Right atrium auricular region (tissue), 2 donors: ENCODE measurements at regions not wholly inside any gene's neighbourhood (a gene's known extent, or its start where the extent isn't known, plus 50 kb on each side); places are given as distances from the start of the nearest gene placed in this dataset.
"Not testable (repeated sequence)": the region's sequence is repeated elsewhere in the genome, so short reads cannot be mapped to it uniquely, and the experiment has no call there.

Experiments used
- DNase-seq: peaks from one replicate; pipeline ENCODE4 v3.0.0-alpha.2; 2019; ENCODE audit warnings: low spot score
- H3K27ac ChIP-seq, 2 donors: fragments of 200-600 bp; sonication (generic); 1 replicate in 1 of 2; 2 replicates in 1 of 2; pipeline ENCODE4 v1.5.1; 2016 to 2019
- H3K27me3 ChIP-seq, 2 donors: fragments of 200-600 bp; sonication (generic); one replicate each; pipeline versions ENCODE4 v1.5.1 to v1.6.0; 2017 to 2019
- H3K36me3 ChIP-seq: fragments of 200-600 bp; sonication (generic); one replicate; pipeline ENCODE4 v1.5.1; 2016
- H3K4me1 ChIP-seq, 2 donors: fragments of 200-600 bp; sonication (generic); one replicate each; pipeline versions ENCODE4 v1.5.1 to v1.6.0; 2017 to 2019
- H3K4me3 ChIP-seq, 2 donors: fragments of 200-600 bp; sonication (generic); 1 replicate in 1 of 2; 2 replicates in 1 of 2; pipeline ENCODE4 v1.5.1; 2017 to 2019; ENCODE audit warnings: mild to moderate bottlenecking in 1 of 2, moderate library complexity in 1 of 2
- H3K9me3 ChIP-seq, 2 donors: fragments of 200-600 bp; sonication (generic); one replicate each; pipeline ENCODE4 v1.5.1; 2019
- TF ChIP-seq, protein P1 (sequence below), 2 donors: fragments of 200-600 bp; sonication (generic); IDR thresholded peaks; one replicate each; pipeline ENCODE4 v1.5.1; 2019; ENCODE audit warnings: antibody characterized with exemption in 2 of 2

DNA sequence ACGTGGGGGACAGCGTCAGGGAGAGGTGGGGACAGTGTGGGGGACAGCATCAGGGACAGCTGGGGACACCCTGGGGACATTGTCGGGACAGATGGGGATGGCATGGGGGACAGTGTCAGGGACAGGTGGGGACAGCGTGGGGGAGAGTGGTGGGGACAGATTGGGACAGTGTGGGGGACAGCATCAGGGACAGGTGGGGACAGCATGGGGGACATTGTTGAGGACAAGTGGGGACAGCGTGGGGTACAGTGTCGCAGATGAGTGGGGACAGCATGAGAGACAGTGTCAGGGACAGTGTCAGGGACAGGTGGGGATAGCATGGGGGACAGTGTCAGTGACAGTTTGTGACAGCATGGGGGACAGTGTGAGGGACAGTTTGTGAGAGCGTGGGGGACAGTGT, 240.9 kb downstream of the TMEM121 start:
- Histone ChIP-seq H3K9me3 (no peaks in the 10 kb centered on the region), H3K4me3 (no peak overlapping the region), H3K36me3 (no peaks in the 10 kb centered on the region), H3K27ac (no peak overlapping the region), H3K27me3 (no peaks in the 10 kb centered on the region), H3K4me1 (peaks cover 0 to 5% of the 10 kb centered on the region in 2 donors)
- no peak for DNase-seq
- TF ChIP-seq, protein P1, sequence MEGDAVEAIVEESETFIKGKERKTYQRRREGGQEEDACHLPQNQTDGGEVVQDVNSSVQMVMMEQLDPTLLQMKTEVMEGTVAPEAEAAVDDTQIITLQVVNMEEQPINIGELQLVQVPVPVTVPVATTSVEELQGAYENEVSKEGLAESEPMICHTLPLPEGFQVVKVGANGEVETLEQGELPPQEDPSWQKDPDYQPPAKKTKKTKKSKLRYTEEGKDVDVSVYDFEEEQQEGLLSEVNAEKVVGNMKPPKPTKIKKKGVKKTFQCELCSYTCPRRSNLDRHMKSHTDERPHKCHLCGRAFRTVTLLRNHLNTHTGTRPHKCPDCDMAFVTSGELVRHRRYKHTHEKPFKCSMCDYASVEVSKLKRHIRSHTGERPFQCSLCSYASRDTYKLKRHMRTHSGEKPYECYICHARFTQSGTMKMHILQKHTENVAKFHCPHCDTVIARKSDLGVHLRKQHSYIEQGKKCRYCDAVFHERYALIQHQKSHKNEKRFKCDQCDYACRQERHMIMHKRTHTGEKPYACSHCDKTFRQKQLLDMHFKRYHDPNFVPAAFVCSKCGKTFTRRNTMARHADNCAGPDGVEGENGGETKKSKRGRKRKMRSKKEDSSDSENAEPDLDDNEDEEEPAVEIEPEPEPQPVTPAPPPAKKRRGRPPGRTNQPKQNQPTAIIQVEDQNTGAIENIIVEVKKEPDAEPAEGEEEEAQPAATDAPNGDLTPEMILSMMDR (IDR thresholded peaks at IDR 0.05): no peak

- DNase-seq, H3K9me3 ChIP-seq, H3K27me3 ChIP-seq, H3K4me3 ChIP-seq, H3K36me3 ChIP-seq, H3K4me1 ChIP-seq, H3K27ac ChIP-seq: not testable (repeated sequence)
Measured at GRCh38 chr14:105768039-105768438, 241.7 kb downstream of the TMEM121 start.

DNA sequence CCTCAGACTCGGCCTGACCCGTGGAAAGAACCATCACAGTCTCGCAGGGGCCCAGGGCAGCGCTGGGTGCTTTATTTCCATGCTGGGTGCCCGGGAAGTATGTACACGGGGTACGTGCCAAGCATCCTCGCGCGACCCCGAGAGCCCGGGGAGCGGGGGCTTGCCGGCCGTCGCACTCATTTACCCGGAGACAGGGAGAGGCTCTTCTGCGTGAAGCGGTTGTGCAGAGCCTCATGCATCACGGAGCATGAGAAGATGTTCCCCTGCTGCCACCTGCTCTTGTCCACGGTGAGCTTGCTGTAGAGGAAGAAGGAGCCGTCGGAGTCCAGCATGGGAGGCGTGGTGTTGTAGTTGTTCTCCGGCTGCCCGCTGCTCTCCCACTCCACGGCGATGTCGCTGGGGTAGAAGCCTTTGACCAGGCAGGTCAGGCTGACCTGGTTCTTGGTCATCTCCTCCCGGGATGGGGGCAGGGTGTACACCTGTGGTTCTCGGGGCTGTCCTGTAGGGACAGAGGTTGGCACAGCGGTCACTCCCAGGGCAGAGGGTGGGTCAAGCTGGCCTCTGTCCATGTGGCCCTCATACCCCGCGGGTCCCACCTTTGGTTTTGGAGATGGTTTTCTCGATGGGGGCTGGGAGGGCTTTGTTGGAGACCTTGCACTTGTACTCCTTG, 242.8 kb downstream of the TMEM121 start:
- H3K4me1 ChIP-seq, DNase-seq, H3K27ac ChIP-seq, H3K4me3 ChIP-seq, H3K9me3 ChIP-seq, H3K27me3 ChIP-seq, H3K36me3 ChIP-seq: not testable (repeated sequence)

DNA sequence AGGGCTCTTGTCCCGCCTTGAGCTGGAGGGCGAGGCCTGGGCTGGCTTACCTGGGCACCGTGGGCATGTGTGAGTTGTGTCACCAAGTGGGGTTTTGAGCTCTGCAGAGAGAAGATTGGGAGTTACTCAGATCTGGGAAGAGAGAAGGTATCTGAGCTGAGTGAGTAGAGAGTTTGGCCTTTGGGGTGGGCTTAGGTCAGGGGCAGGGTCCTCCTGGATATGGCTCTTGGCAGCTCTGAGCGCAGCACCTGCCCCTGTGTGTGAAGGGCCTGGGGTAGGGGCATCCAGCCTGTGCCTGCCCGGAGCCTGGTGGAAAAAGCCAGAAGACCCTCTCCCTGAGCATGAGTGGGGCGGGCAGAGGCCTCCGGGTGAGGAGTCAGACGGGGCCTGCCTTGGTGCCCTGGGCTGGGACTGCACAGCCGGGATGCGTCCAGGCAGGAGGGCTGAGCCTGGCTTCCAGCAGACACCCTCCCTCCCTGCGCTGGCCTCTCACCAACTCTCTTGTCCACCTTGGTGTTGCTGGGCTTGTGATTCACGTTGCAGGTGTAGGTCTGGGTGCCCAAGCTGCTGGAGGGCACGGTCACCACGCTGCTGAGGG, 244.3 kb downstream of the TMEM121 start:
- H3K9me3 ChIP-seq, H3K36me3 ChIP-seq, H3K4me3 ChIP-seq, H3K4me1 ChIP-seq, DNase-seq, H3K27ac ChIP-seq, H3K27me3 ChIP-seq: not testable (repeated sequence)

GRCh38 chr14:105771261-105772226, 245.2 kb downstream of the TMEM121 start:
- not testable (repeated sequence) for H3K9me3 ChIP-seq, H3K36me3 ChIP-seq, H3K27ac ChIP-seq, H3K4me3 ChIP-seq, DNase-seq, H3K4me1 ChIP-seq, H3K27me3 ChIP-seq

DNA sequence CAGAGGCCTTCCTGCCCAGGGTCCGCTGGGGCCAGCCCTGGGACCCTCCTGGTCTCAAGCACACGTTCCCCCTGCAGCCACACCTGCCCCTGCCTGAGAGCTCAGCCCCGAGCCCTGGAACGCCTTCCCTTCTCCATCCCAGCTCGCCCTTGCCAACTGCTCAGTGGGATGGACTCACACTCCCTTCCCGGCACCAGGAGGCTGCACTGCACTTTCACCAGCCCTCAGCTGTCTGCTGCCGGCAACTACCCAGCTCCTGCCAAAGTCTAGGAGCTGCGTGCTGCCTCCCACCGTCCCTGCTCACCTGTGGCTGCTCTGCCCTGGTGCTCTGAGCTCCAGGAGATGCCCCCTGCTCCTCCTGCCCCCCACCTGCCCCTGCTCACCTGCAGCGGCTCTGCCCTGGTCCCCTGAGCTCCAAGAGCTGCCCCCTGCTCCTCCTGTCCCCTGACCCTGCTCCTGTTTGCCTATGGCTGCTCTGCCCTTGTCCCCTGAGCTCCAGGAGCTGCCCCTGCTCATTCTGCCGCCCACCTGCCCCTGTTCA, 246.4 kb downstream of the TMEM121 start:
- H3K27ac ChIP-seq, DNase-seq, H3K36me3 ChIP-seq, H3K4me1 ChIP-seq, H3K4me3 ChIP-seq, H3K9me3 ChIP-seq, H3K27me3 ChIP-seq: not testable (repeated sequence)

DNA sequence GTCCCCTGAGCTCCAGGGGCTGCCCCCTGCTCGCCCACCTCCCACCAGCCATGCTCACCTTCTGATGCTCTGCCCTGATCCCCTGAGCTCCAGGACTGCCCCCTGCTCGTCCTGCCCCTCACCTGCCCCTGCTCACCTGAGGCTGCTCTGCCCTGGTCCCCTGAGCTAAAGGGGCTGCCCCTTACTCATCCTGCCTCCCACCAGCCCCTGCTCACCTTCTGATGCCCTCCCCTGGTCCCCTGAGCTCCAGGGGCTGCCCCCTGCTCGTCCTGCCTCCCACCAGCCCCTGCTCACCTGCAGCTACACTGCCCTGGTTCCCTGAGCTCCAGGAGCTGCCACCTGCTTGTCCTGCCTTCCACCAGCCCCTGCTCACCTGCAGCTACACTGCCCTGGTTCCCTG, 247.2 kb downstream of the TMEM121 start:
- no peak overlapping the region for H3K27ac ChIP-seq
- peaks cover 0 to 8% of the 10 kb centered on the region in 2 donors for H3K9me3 ChIP-seq
- H3K27me3 ChIP-seq: no peaks in the 10 kb centered on the region
- no peak for DNase-seq
- no peaks in the 10 kb centered on the region for H3K36me3 ChIP-seq
- TF ChIP-seq, protein P1 (IDR thresholded peaks at IDR 0.05): no peak
- H3K4me3 ChIP-seq: no peak overlapping the region
- no peaks in the 10 kb centered on the region for H3K4me1 ChIP-seq

DNA sequence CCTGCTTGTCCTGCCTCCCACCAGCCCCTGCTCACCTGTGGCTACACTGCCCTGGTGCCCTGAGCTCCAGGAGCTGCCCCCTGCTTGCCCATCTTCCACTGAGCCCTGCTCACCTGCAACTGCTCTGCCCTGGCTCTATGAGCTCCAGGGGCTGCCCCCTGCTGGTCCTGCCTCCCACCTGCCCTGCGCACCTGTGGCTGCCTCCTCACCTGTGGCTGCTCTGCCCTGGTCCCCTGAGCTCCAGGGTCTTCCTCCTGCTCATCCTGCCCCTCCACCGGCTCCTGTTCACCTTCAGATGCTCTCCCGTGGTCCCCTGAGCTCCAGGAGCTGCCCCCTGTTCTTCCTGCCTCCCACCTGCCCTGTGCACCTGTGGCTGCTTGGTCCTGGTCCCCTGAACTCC, 247.6 kb downstream of the TMEM121 start:
- H3K9me3 ChIP-seq: peaks cover 0 to 13% of the 10 kb centered on the region in 2 donors
- H3K27ac ChIP-seq: no peak overlapping the region
- no peaks in the 10 kb centered on the region for H3K27me3 ChIP-seq
- H3K36me3 ChIP-seq: no peaks in the 10 kb centered on the region
- no peaks in the 10 kb centered on the region for H3K4me1 ChIP-seq
- H3K4me3 ChIP-seq: no peak overlapping the region
- DNase-seq: no peak
- TF ChIP-seq, protein P1 (IDR thresholded peaks at IDR 0.05): no peak

GRCh38 chr14:105774585-105775348, 248.4 kb downstream of the TMEM121 start:
- not testable (repeated sequence) for H3K36me3 ChIP-seq, H3K4me1 ChIP-seq, H3K4me3 ChIP-seq, DNase-seq, H3K27me3 ChIP-seq, H3K27ac ChIP-seq
- H3K9me3 ChIP-seq: peaks cover 0 to 20% of the 10 kb centered on the region in 2 donors

DNA sequence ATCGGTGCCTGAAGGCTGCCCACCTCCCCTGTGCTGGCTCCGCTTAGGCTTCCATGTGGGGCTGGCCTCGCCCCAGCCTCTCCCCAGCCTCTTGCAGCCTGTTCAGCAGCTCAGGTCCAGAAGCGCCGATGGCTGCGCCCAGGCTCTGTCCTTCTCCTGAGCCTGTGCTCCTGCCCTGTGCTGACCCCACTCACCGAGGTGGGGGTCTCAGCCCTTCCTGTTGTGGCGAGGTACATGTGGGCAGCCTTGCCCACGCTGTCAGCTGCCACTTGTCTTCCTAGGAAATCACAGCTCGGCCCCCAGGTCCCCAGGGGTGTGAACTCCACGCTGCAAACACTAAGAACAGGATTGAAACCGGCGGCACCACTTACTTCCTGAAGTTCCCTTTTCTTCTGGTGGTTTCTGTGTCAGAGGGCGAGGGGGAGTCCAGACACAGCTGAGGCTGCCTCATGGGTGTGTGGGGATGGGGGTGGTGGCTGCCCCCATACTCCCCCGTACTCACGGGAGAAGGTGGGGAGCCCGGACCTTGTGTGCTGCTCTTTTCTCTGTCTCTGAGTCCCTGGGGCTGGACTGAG, 249.1 kb downstream of the TMEM121 start:
- not testable (repeated sequence) for DNase-seq, H3K27ac ChIP-seq, H3K27me3 ChIP-seq, H3K4me1 ChIP-seq, H3K4me3 ChIP-seq, H3K36me3 ChIP-seq
- H3K9me3 ChIP-seq: peaks cover 0 to 27% of the 10 kb centered on the region in 2 donors
